ENCODE measurements at regions not wholly inside any gene's neighbourhood (a gene's known extent, or its start where the extent isn't known, plus 50 kb on each side); places are given as distances from the start of the nearest gene placed in this dataset.

GRCh38 chr10:121335386-121335925 lies 262.8 kb downstream of the FGFR2 start (continued):
- TF ChIP-seq ZNF462 (CRISPR knock-in tag; IDR thresholded peaks at IDR 0.05) (no peak), EZH2phosphoT487 (IDR thresholded peaks at IDR 0.05; ENCODE audit: unreplicated experiment) (no peak)

GRCh38 chr10:121337427-121337826 lies 260.8 kb downstream of the FGFR2 start:
- H3K4me3 Mint-ChIP-seq, result no peak overlapping the region
- no peak for DNase-seq (ENCODE audit: low spot score)
- no peaks in the 10 kb centered on the region for H4K20me1 ChIP-seq (replicated peaks; ENCODE audit: insufficient read depth)
- ATAC-seq, result no peak
- no peaks in the 10 kb centered on the region for H3K36me3 ChIP-seq (ENCODE audit: insufficient read depth)
- H3K4me3 ChIP-seq, result no peak overlapping the region
- H3K4me2 ChIP-seq, result no peak overlapping the region
- peaks cover 11% of the 10 kb centered on the region for H3K9me2 ChIP-seq (ENCODE audit: insufficient read depth)
- no peaks in the 10 kb centered on the region for H3K27me3 ChIP-seq (ENCODE audit: insufficient read depth)
- H3K27ac ChIP-seq (ENCODE audit: low read depth), result no peak overlapping the region
- H3K27me3 Mint-ChIP-seq (ENCODE audit: insufficient read depth, low read depth, poor library complexity), result peaks cover 5% of the 10 kb centered on the region
- H3K27ac Mint-ChIP-seq, result no peak overlapping the region
- peaks cover 53% of the 10 kb centered on the region for H3K4me1 ChIP-seq (ENCODE audit: insufficient read depth)
- H3K9me3 Mint-ChIP-seq, result no peaks in the 10 kb centered on the region
- no peaks in the 10 kb centered on the region for H3K79me2 ChIP-seq (replicated peaks; ENCODE audit: insufficient read depth)
- no peaks in the 10 kb centered on the region for H3K36me3 Mint-ChIP-seq (ENCODE audit: low read depth)
- H3K4me1 Mint-ChIP-seq, result peaks cover 53% of the 10 kb centered on the region
- 0 out of 2 replicates have a peak overlapping the region, but pooled peaks have one; percentile 59 for H2AFZ ChIP-seq
- peaks cover 3% of the 10 kb centered on the region; the same call in 1 of the 2 replicates for H3F3A ChIP-seq (replicated peaks; ENCODE audit: low read depth)
- TF ChIP-seq STAT1 (IDR thresholded peaks at IDR 0.05; ENCODE audit: unreplicated experiment) (no peak), ZNF462 (CRISPR knock-in tag; IDR thresholded peaks at IDR 0.05) (no peak), REST (IDR thresholded peaks at IDR 0.05; ENCODE audit: unreplicated experiment) (no peak), EZH2phosphoT487 (IDR thresholded peaks at IDR 0.05; ENCODE audit: unreplicated experiment) (no peak), NANOG (IDR thresholded peaks at IDR 0.05; ENCODE audit: borderline replicate concordance) (no peak)

Measured in GM23338 (cell line).